ENCODE measurements at regions not wholly inside any gene's neighbourhood (a gene's known extent, or its start where the extent isn't known, plus 50 kb on each side); places are given as distances from the start of the nearest gene placed in this dataset.

DNA sequence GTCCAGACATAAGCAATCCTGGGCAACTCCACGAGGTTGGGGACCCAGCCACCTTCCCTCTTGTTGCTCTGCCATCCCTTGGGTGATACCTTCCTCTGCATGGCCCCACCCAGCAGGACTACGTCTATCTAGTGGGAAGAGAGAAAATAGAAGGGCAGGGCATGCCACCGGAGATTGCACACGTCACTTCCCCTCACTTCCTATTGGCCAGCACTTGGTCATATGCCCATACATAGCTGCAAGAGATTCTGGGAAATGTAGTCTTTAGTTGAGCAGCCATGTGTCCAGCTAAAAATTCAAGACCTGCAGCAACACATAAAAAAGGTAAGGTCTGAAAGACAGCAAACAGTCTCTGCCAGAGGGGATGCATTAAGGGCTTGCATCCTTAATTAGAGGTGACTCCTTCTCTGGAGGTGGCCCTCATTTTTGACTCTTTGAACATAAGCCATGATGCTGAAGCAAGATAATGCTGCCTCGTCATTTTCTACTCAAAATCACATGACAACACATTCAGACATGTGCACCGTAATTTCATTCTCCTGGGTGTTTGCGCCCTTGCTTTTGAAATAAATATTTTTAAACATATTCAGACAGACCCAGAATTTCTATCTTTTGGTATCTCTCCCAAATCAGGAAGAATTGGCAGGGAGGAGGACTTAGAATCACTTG lies 91.8 kb upstream of the PWP1 start:
- TF ChIP-seq SIN3A (IDR thresholded peaks at IDR 0.05; ENCODE audit: borderline replicate concordance, insufficient read depth, low read length) (no peak), POLR2AphosphoS5 (IDR thresholded peaks at IDR 0.05; ENCODE audit: low read depth, low read length) (no peak), TAF1 (IDR thresholded peaks at IDR 0.05; ENCODE audit: borderline replicate concordance, insufficient read depth, low read length) (no peak), FOXP2 (optimal IDR thresholded peaks at IDR 0.05; ENCODE audit: borderline replicate concordance, extremely low read depth, extremely low read length, insufficient read depth) (no peak)
- TF ChIP-seq, protein P1, sequence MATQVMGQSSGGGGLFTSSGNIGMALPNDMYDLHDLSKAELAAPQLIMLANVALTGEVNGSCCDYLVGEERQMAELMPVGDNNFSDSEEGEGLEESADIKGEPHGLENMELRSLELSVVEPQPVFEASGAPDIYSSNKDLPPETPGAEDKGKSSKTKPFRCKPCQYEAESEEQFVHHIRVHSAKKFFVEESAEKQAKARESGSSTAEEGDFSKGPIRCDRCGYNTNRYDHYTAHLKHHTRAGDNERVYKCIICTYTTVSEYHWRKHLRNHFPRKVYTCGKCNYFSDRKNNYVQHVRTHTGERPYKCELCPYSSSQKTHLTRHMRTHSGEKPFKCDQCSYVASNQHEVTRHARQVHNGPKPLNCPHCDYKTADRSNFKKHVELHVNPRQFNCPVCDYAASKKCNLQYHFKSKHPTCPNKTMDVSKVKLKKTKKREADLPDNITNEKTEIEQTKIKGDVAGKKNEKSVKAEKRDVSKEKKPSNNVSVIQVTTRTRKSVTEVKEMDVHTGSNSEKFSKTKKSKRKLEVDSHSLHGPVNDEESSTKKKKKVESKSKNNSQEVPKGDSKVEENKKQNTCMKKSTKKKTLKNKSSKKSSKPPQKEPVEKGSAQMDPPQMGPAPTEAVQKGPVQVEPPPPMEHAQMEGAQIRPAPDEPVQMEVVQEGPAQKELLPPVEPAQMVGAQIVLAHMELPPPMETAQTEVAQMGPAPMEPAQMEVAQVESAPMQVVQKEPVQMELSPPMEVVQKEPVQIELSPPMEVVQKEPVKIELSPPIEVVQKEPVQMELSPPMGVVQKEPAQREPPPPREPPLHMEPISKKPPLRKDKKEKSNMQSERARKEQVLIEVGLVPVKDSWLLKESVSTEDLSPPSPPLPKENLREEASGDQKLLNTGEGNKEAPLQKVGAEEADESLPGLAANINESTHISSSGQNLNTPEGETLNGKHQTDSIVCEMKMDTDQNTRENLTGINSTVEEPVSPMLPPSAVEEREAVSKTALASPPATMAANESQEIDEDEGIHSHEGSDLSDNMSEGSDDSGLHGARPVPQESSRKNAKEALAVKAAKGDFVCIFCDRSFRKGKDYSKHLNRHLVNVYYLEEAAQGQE (IDR thresholded peaks at IDR 0.05; ENCODE audit: insufficient read depth in 1 of 2, low read depth in 2 of 2, low read length in 2 of 2): no peak
